H9 (cell line): ENCODE measurements at regions not wholly inside any gene's neighbourhood (a gene's known extent, or its start where the extent isn't known, plus 50 kb on each side); places are given as distances from the start of the nearest gene placed in this dataset.

ENCODE experiments used
- DNase-seq: peaks from one replicate; pipeline ENCODE4 v3.0.0-alpha.2; 2017
- H2AFZ ChIP-seq: one replicate; pipeline ENCODE4 v1.6.1; 2013; ENCODE audit warnings: mild to moderate bottlenecking, low read length, control low read depth, moderate library complexity
- H2AK5ac ChIP-seq: 2 replicates; pipeline ENCODE4 v1.6.1; 2013; ENCODE audit warnings: low read length, control low read depth, mixed read lengths; ENCODE audit not compliant: insufficient read length
- H2BK120ac ChIP-seq: one replicate; pipeline ENCODE4 v1.6.1; 2013; ENCODE audit warnings: low read depth, mild to moderate bottlenecking, low read length, control low read depth, inconsistent platforms; ENCODE audit not compliant: poor library complexity, severe bottlenecking
- H2BK12ac ChIP-seq: 2 replicates; pipeline ENCODE4 v1.6.1; 2013; ENCODE audit warnings: low read length, control low read depth, mixed read lengths, low read depth; ENCODE audit not compliant: insufficient read length
- H2BK15ac ChIP-seq: 2 replicates; pipeline ENCODE4 v1.6.1; 2013; ENCODE audit warnings: low read depth, low read length, control low read depth
- H2BK20ac ChIP-seq: one replicate; pipeline ENCODE4 v1.6.1; 2013; ENCODE audit warnings: low read depth, mild to moderate bottlenecking, low read length, control low read depth, inconsistent platforms; ENCODE audit not compliant: poor library complexity, severe bottlenecking
- H2BK5ac ChIP-seq: 2 replicates; pipeline ENCODE4 v1.6.1; 2013; ENCODE audit warnings: low read length, control low read depth, mixed read lengths; ENCODE audit not compliant: insufficient read length
- H3K14ac ChIP-seq: 2 replicates; pipeline ENCODE4 v1.6.1; 2013; ENCODE audit warnings: low read length, control low read depth; ENCODE audit not compliant: insufficient read depth
- H3K18ac ChIP-seq: 2 replicates; pipeline ENCODE4 v1.6.1; 2013; ENCODE audit warnings: low read depth, mild to moderate bottlenecking, mixed read lengths, low read length, control low read depth; ENCODE audit not compliant: insufficient read length
- H3K23ac ChIP-seq: 2 replicates; pipeline ENCODE4 v1.6.1; 2013; ENCODE audit warnings: low read length, control low read depth, mixed read lengths, low read depth; ENCODE audit not compliant: insufficient read length
- H3K23me2 ChIP-seq: 2 replicates; pipeline ENCODE4 v1.6.1; 2013; ENCODE audit warnings: low read depth, mild to moderate bottlenecking, mixed read lengths, low read length, control low read depth; ENCODE audit not compliant: insufficient read length, poor library complexity, severe bottlenecking
- H3K27ac ChIP-seq: 2 replicates; pipeline ENCODE4 v1.5.1; 2013; ENCODE audit warnings: low read length, control low read depth, mixed read lengths, low read depth; ENCODE audit not compliant: insufficient read length
- H3K27me3 ChIP-seq: 2 replicates; pipeline ENCODE4 v1.6.1; 2013; ENCODE audit warnings: low read length, control low read depth, inconsistent platforms; ENCODE audit not compliant: insufficient read depth
- H3K4ac ChIP-seq: 2 replicates; pipeline ENCODE4 v1.6.1; 2013; ENCODE audit warnings: low read depth, mild to moderate bottlenecking, control low read depth, inconsistent platforms, low read length, moderate library complexity
- H3K4me1 ChIP-seq: 2 replicates; pipeline ENCODE4 v1.6.1; 2013; ENCODE audit warnings: low read length, control low read depth, inconsistent platforms; ENCODE audit not compliant: insufficient read depth
- H3K4me2 ChIP-seq: 2 replicates; pipeline ENCODE4 v1.6.1; 2013; ENCODE audit warnings: low read length, control low read depth, mixed read lengths; ENCODE audit not compliant: insufficient read length, insufficient read depth
- H3K56ac ChIP-seq: 2 replicates; pipeline ENCODE4 v1.6.1; 2013; ENCODE audit warnings: low read depth, mild to moderate bottlenecking, mixed read lengths, low read length, control low read depth; ENCODE audit not compliant: insufficient read length
- H3K79me1 ChIP-seq: 2 replicates; pipeline ENCODE4 v1.6.1; 2013; ENCODE audit warnings: low read depth, mild to moderate bottlenecking, moderate library complexity, low read length, control low read depth, inconsistent platforms; ENCODE audit not compliant: insufficient read depth, poor library complexity, severe bottlenecking
- H3K79me2 ChIP-seq: 2 replicates; pipeline ENCODE4 v1.6.1; 2013; ENCODE audit warnings: low read length, control low read depth, inconsistent platforms; ENCODE audit not compliant: insufficient read depth
- H3K9ac ChIP-seq: 2 replicates; pipeline ENCODE4 v1.6.1; 2013; ENCODE audit warnings: low read length, control low read depth, mixed read lengths; ENCODE audit not compliant: insufficient read length; ENCODE audit errors: extremely low read depth
- H3K9me3 ChIP-seq: one replicate; pipeline ENCODE4 v1.6.1; 2013; ENCODE audit warnings: low read depth, low read length, inconsistent platforms; ENCODE audit not compliant: control insufficient read depth
- H3T11ph ChIP-seq: one replicate; pipeline ENCODE4 v1.6.1; 2013; ENCODE audit warnings: mild to moderate bottlenecking, low read length, control low read depth, inconsistent platforms
- H4K20me1 ChIP-seq: one replicate; pipeline ENCODE4 v1.6.1; 2013; ENCODE audit not compliant: control insufficient read depth, insufficient read length, insufficient read depth
- H4K5ac ChIP-seq: 2 replicates; pipeline ENCODE4 v1.6.1; 2013; ENCODE audit warnings: low read depth, mild to moderate bottlenecking, mixed read lengths, low read length, control low read depth; ENCODE audit not compliant: insufficient read length
- H4K8ac ChIP-seq: replicated peaks from 2 replicates; pipeline ENCODE4 v1.6.1; 2013; ENCODE audit warnings: low read length, control low read depth, mixed read lengths, low read depth; ENCODE audit not compliant: insufficient read length
- H4K91ac ChIP-seq: 2 replicates; pipeline ENCODE4 v1.6.1; 2013; ENCODE audit warnings: low read depth, mild to moderate bottlenecking, moderate library complexity, mixed read lengths, low read length, control low read depth; ENCODE audit not compliant: insufficient read length
- H3K27ac Mint-ChIP-seq, 3 experiments: 2 replicates in 2 of 3; 3 replicates in 1 of 3; pipeline ENCODE4 v1.8.0; 2020 to 2021; ENCODE audit warnings: mixed read lengths in 3 of 3, mild to moderate bottlenecking in 1 of 3, moderate library complexity in 1 of 3
- H3K27me3 Mint-ChIP-seq: 2 replicates; pipeline ENCODE4 v1.8.0; 2021; ENCODE audit warnings: low read depth, mild to moderate bottlenecking, moderate library complexity, mixed read lengths
- H3K36me3 Mint-ChIP-seq, 3 experiments: 2 replicates in 2 of 3; 3 replicates in 1 of 3; pipeline ENCODE4 v1.8.0; 2020 to 2021; ENCODE audit warnings: low read depth in 3 of 3, mixed read lengths in 3 of 3; ENCODE audit not compliant: insufficient read depth in 1 of 3
- H3K4me1 Mint-ChIP-seq, 2 experiments: 2 replicates each; pipeline ENCODE4 v1.8.0; 2020; ENCODE audit warnings: mixed read lengths in 2 of 2
- H3K4me3 Mint-ChIP-seq, 2 experiments: 2 replicates in 1 of 2; 3 replicates in 1 of 2; pipeline ENCODE4 v1.8.0; 2020 to 2021; ENCODE audit warnings: mild to moderate bottlenecking in 2 of 2, mixed read lengths in 2 of 2, moderate library complexity in 1 of 2
- H3K9me3 Mint-ChIP-seq, 2 experiments: 2 replicates in 1 of 2; 3 replicates in 1 of 2; pipeline ENCODE4 v1.8.0; 2020; ENCODE audit warnings: mild to moderate bottlenecking in 2 of 2, mixed read lengths in 2 of 2, moderate library complexity in 1 of 2
- CTCF ChIP-seq: fragments of 200-600 bp; sonication (generic); conservative IDR thresholded peaks from 3 replicates; pipeline ENCODE4 v1.8.0; 2021; ENCODE audit warnings: antibody characterized with exemption, mild to moderate bottlenecking
- WGBS: extraction: QIAGEN DNeasy Blood & Tissue Kit; methylation state at CpG from one replicate; pipeline ENCODE4 v1.1.7; 2013; ENCODE audit warnings: missing lambda C conversion rate, low lambda C conversion rate, mixed read lengths; ENCODE audit not compliant: insufficient read length; ENCODE audit errors: extremely low coverage; 5-methylcytosine and 5-hydroxymethylcytosine counted together

DNA sequence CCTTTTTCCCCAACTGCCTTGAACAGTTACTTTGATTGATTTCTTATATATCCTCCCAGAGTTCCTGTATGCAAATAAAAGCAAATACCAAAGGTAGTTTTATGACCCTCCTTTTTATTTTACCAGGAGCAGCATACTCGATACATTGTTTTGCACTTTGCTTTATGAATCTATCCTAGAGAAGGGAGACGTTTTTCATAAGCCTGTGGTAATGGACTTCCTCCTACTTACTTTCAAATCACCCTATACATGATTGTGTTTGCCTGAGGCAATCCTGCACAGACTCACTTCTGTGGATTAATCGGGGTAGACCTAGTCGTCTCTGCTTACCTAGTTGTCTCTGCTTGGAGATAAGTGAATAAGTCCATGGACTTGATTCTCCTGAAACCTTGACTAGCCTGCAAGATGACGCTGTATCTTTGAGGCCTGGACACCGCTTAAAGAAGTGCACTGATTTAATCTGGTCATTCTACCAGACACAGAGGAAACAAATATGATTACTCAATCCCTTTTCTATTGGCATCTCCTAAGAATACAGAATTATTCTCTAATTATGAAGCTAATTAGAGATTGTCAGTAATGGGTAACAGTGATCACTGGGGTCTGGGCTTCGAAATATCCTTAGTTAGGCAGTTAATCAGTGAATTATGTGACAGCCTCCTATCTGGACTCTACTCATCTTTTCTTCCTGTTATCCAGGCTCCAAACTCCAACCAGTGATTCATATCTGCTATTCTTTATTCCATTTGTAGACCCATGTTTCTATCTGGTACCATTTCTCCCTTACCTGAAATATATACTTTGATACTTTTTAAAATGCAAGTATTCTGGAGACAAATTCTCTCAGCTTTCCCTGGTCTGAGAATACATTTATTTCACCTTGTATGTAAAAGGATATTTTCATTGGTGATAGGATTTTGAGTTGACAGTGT is 447.4 kb upstream of the TRIB2 start:
- H2AK5ac ChIP-seq = no peak overlapping the region
- H3K4ac ChIP-seq = no peak overlapping the region
- H3K79me2 ChIP-seq = no peaks in the 10 kb centered on the region
- no peak overlapping the region for H4K91ac ChIP-seq
- H2BK12ac ChIP-seq = no peak overlapping the region
- no peaks in the 10 kb centered on the region for H3K36me3 Mint-ChIP-seq
- H2AFZ ChIP-seq = no peak overlapping the region
- H3K4me1 ChIP-seq = no peaks in the 10 kb centered on the region; the same call in 1 of the 2 replicates
- peaks cover 5 to 9% of the 10 kb centered on the region in 2 experiments for H3K4me1 Mint-ChIP-seq
- TF ChIP-seq CTCF = no peak
- no peak overlapping the region for H2BK15ac ChIP-seq
- no peak overlapping the region for H3K14ac ChIP-seq
- no peak overlapping the region for H3K27ac ChIP-seq
- no peak overlapping the region for H3K9ac ChIP-seq
- no peak overlapping the region for H3T11ph ChIP-seq
- no peak overlapping the region for H4K8ac ChIP-seq
- no peak overlapping the region for H3K4me3 Mint-ChIP-seq
- no peak overlapping the region for H4K5ac ChIP-seq
- WGBS = no CpG with 5 or more reads among the region's 7 CpGs
- H3K4me2 ChIP-seq = no peak overlapping the region
- H3K23ac ChIP-seq = no peak overlapping the region
- no peaks in the 10 kb centered on the region for H3K9me3 Mint-ChIP-seq
- H2BK5ac ChIP-seq = no peak overlapping the region
- no peak overlapping the region for H3K18ac ChIP-seq
- no peak overlapping the region for H3K56ac ChIP-seq
- H3K27me3 Mint-ChIP-seq = no peaks in the 10 kb centered on the region
- H4K20me1 ChIP-seq = no peaks in the 10 kb centered on the region
- no peak overlapping the region for H2BK120ac ChIP-seq
- H3K79me1 ChIP-seq = no peaks in the 10 kb centered on the region
- H2BK20ac ChIP-seq = no peak overlapping the region
- H3K27me3 ChIP-seq = peaks cover 2% of the 10 kb centered on the region; the same call in 1 of the 2 replicates
- no peak overlapping the region for H3K27ac Mint-ChIP-seq
- H3K23me2 ChIP-seq = no peaks in the 10 kb centered on the region
- no peak for DNase-seq
- H3K9me3 ChIP-seq = no peaks in the 10 kb centered on the region
